ENCODE measurements at regions not wholly inside any gene's neighbourhood (a gene's known extent, or its start where the extent isn't known, plus 50 kb on each side); places are given as distances from the start of the nearest gene placed in this dataset.

GRCh38 chr7:93013446-93014061, 104.2 kb downstream of the SAMD9 start:
- H3K36me3 ChIP-seq = no peaks in the 10 kb centered on the region
- H3K4me1 ChIP-seq = no peaks in the 10 kb centered on the region
- intact Hi-C loops (cut with DNase I) = no loop called here
- DNase-seq = no peak
- no peak overlapping the region for H3K4me3 ChIP-seq (replicated peaks in 1 of 3)
- no peak overlapping the region for H3K27ac ChIP-seq
- no peaks in the 10 kb centered on the region for H3K9me3 ChIP-seq
- H3K27me3 ChIP-seq = no peaks in the 10 kb centered on the region
- whole genome bisulfite sequencing, 2 donors = 98 to 100% methylated on average over 2 of the region's 2 CpGs
- no peak for TF ChIP-seq POLR2A (IDR thresholded peaks at IDR 0.05)
- TF ChIP-seq, protein P1, sequence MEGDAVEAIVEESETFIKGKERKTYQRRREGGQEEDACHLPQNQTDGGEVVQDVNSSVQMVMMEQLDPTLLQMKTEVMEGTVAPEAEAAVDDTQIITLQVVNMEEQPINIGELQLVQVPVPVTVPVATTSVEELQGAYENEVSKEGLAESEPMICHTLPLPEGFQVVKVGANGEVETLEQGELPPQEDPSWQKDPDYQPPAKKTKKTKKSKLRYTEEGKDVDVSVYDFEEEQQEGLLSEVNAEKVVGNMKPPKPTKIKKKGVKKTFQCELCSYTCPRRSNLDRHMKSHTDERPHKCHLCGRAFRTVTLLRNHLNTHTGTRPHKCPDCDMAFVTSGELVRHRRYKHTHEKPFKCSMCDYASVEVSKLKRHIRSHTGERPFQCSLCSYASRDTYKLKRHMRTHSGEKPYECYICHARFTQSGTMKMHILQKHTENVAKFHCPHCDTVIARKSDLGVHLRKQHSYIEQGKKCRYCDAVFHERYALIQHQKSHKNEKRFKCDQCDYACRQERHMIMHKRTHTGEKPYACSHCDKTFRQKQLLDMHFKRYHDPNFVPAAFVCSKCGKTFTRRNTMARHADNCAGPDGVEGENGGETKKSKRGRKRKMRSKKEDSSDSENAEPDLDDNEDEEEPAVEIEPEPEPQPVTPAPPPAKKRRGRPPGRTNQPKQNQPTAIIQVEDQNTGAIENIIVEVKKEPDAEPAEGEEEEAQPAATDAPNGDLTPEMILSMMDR (IDR thresholded peaks at IDR 0.05) = no peak

- intact Hi-C loops (cut with DNase I) = no loop called here
These were observed 106.2 kb downstream of the SAMD9 start for GRCh38 chr7:93011351-93012294.

GRCh38 chr7:93008833-93009232, 108.9 kb downstream of the SAMD9 start:
- TF ChIP-seq, protein P1 (IDR thresholded peaks at IDR 0.05) = no peak
- no peak for TF ChIP-seq POLR2A (IDR thresholded peaks at IDR 0.05)
- Histone ChIP-seq H3K4me1 (no peaks in the 10 kb centered on the region), H3K27me3 (no peaks in the 10 kb centered on the region), H3K27ac (no peak overlapping the region), H3K9me3 (no peaks in the 10 kb centered on the region), H3K4me3 (replicated peaks in 1 of 3) (no peak overlapping the region), H3K36me3 (no peaks in the 10 kb centered on the region)
- 62 to 65% methylated on average over 3 of the region's 3 CpGs for WGBS, 2 donors
- intact Hi-C loops (cut with DNase I) = no loop called here
- no peak for DNase-seq

More at GRCh38 chr7:93011351-93012294, 106.2 kb downstream of the SAMD9 start:
- WGBS, 2 donors = 73 to 85% methylated on average over 7 of the region's 7 CpGs
- no peaks in the 10 kb centered on the region for H3K27me3 ChIP-seq
- H3K4me1 ChIP-seq = no peaks in the 10 kb centered on the region
- H3K9me3 ChIP-seq = no peaks in the 10 kb centered on the region
- no peak for TF ChIP-seq POLR2A (IDR thresholded peaks at IDR 0.05)
- TF ChIP-seq, protein P1 (IDR thresholded peaks at IDR 0.05) = no peak
- H3K4me3 ChIP-seq (replicated peaks in 1 of 3) = no peak overlapping the region
- no peak overlapping the region for H3K27ac ChIP-seq
- H3K36me3 ChIP-seq = no peaks in the 10 kb centered on the region
- DNase-seq = no peak

GRCh38 chr7:93006480-93007095, 111.2 kb downstream of the SAMD9 start:
- WGBS, 2 donors = 61 to 75% methylated on average over 3 of the region's 3 CpGs
- TF ChIP-seq, protein P1 (IDR thresholded peaks at IDR 0.05) = no peak
- no peak for TF ChIP-seq POLR2A (IDR thresholded peaks at IDR 0.05)
- Histone ChIP-seq H3K4me1 (no peaks in the 10 kb centered on the region), H3K9me3 (no peaks in the 10 kb centered on the region), H3K4me3 (replicated peaks in 1 of 3) (no peak overlapping the region), H3K36me3 (no peaks in the 10 kb centered on the region), H3K27ac (no peak overlapping the region), H3K27me3 (no peaks in the 10 kb centered on the region)
- DNase-seq = no peak
- intact Hi-C loops (cut with DNase I) = no loop called here
